Esophagus squamous epithelium (tissue), 5 donors: ENCODE measurements at regions not wholly inside any gene's neighbourhood (a gene's known extent, or its start where the extent isn't known, plus 50 kb on each side); places are given as distances from the start of the nearest gene placed in this dataset.

ENCODE experiments used
- DNase-seq: peaks from one replicate; lab custom pipeline; 2025; lab: John Stamatoyannopoulos, UW
- H3K27ac ChIP-seq, 4 donors: fragments of 200-600 bp; sonication (generic); one replicate each; pipeline ENCODE4 v1.5.1; 2016 to 2019; ENCODE audit warnings: mild to moderate bottlenecking in 1 of 4
- H3K27me3 ChIP-seq, 4 donors: fragments of 200-600 bp; sonication (generic); 1 replicate in 3 of 4; 2 replicates in 1 of 4; pipeline versions ENCODE4 v1.5.1 to v1.6.0; 2017 to 2021; ENCODE audit warnings: antibody characterized with exemption in 1 of 4
- H3K36me3 ChIP-seq, 3 donors: fragments of 200-600 bp; sonication (generic); one replicate each; pipeline ENCODE4 v1.5.1; 2016 to 2019
- H3K4me1 ChIP-seq, 3 donors: fragments of 200-600 bp; sonication (generic); one replicate each; pipeline ENCODE4 v1.5.1; 2017 to 2019
- H3K4me3 ChIP-seq, 4 donors: fragments of 200-600 bp; sonication (generic); 1 replicate in 3 of 4; 2 replicates in 1 of 4; pipeline ENCODE4 v1.5.1; 2016 to 2019; ENCODE audit warnings: mild to moderate bottlenecking in 2 of 4, moderate library complexity in 1 of 4
- H3K9me3 ChIP-seq, 3 donors: fragments of 200-600 bp; sonication (generic); one replicate each; pipeline ENCODE4 v1.5.1; 2016 to 2019
- CTCF ChIP-seq, 6 experiments: fragments of 450-650 bp in 4 of 6; fragments of 200-600 bp in 2 of 6; sonication (generic) in 2 of 6; IDR thresholded peaks; one replicate each; pipeline ENCODE4 v1.5.1; 2016 to 2019; ENCODE audit warnings: antibody characterized with exemption in 6 of 6, mild to moderate bottlenecking in 4 of 6, moderate library complexity in 4 of 6
- POLR2A ChIP-seq, 4 donors: fragments of 450-650 bp; IDR thresholded peaks; one replicate each; pipeline ENCODE4 v1.6.1; 2017; ENCODE audit warnings: antibody characterized with exemption in 4 of 4, mild to moderate bottlenecking in 4 of 4, moderate library complexity in 3 of 4
- WGBS, 2 donors: methylation state at CpG; one replicate each; pipeline ENCODE4 v1.1.5; 2018; 5-methylcytosine and 5-hydroxymethylcytosine counted together
- intact Hi-C: fragments of 100-400 bp; cut with DNase I; formaldehyde crosslinking; loops from one replicate; pipeline ENCODE4 v1.15.0; 2022
- donor health status: DM: yes; HTN: yes; CAD: no.

GRCh38 chr3:166902374-166902773, 477.7 kb downstream of the ZBBX start:
- Histone ChIP-seq H3K9me3 (no peaks in the 10 kb centered on the region), H3K27me3 (no peaks in the 10 kb centered on the region), H3K27ac (no peak overlapping the region), H3K36me3 (no peaks in the 10 kb centered on the region), H3K4me1 (no peaks in the 10 kb centered on the region), H3K4me3 (no peak overlapping the region)
- no peak for TF ChIP-seq CTCF (IDR thresholded peaks at IDR 0.05)
- TF ChIP-seq POLR2A (IDR thresholded peaks at IDR 0.05): no peak
- no peak for DNase-seq
- intact Hi-C loops: no loop called here

GRCh38 chr3:166900866-166901577, 479.1 kb downstream of the ZBBX start:
- no peak for DNase-seq
- Histone ChIP-seq H3K36me3 (no peaks in the 10 kb centered on the region), H3K4me1 (no peaks in the 10 kb centered on the region), H3K27ac (no peak overlapping the region), H3K27me3 (no peaks in the 10 kb centered on the region), H3K9me3 (no peaks in the 10 kb centered on the region), H3K4me3 (no peak overlapping the region)
- no peak for TF ChIP-seq CTCF (IDR thresholded peaks at IDR 0.05)
- TF ChIP-seq POLR2A (IDR thresholded peaks at IDR 0.05): no peak
- 44 to 45% methylated on average over 3 of the region's 3 CpGs for WGBS, 2 donors
- intact Hi-C loops: no loop called here

GRCh38 chr3:166897811-166898210, 482.3 kb downstream of the ZBBX start:
- no peak for DNase-seq
- H3K36me3 ChIP-seq: no peaks in the 10 kb centered on the region
- H3K4me3 ChIP-seq: no peak overlapping the region
- H3K27ac ChIP-seq: no peak overlapping the region
- 52 to 67% methylated on average over 1 of the region's 1 CpG for WGBS, 2 donors
- TF ChIP-seq CTCF (IDR thresholded peaks at IDR 0.05) (no peak), POLR2A (IDR thresholded peaks at IDR 0.05) (no peak)
- intact Hi-C loops: no loop called here
- no peaks in the 10 kb centered on the region for H3K9me3 ChIP-seq
- H3K27me3 ChIP-seq: no peaks in the 10 kb centered on the region
- no peaks in the 10 kb centered on the region for H3K4me1 ChIP-seq

DNA sequence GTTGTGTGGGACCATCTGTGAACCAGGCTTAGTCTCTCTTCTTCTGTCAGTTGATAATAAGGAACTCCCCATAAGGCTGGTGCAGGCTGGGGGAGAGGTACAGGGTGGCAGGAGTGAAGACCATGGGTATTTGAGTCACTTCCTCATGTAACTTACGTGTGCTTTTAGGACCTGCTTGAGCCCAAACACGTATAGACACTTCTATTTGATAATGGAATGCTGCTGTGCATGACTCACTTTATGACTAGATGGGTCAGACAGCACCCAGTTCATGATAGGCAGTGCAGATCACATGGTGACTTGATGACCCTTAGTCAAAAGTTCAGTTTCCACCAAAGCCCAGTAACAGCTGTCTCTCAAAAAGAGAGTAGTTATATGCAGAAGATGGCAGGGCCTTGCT, 490.9 kb downstream of the ZBBX start:
- WGBS, 2 donors: 36% methylated on average over 2 of the region's 2 CpGs; no CpG with 5 or more reads in 1 of the 2 donors
- DNase-seq: no peak

GRCh38 chr3:166879661-166880060, 500.4 kb downstream of the ZBBX start:
- H3K4me3 ChIP-seq: no peak overlapping the region
- H3K27me3 ChIP-seq: no peaks in the 10 kb centered on the region
- intact Hi-C loops: no loop called here
- H3K36me3 ChIP-seq: no peaks in the 10 kb centered on the region
- H3K9me3 ChIP-seq: no peaks in the 10 kb centered on the region
- H3K27ac ChIP-seq: no peak overlapping the region
- no peaks in the 10 kb centered on the region for H3K4me1 ChIP-seq
- no peak for DNase-seq
- WGBS, 2 donors: 90% methylated on average over 2 of the region's 2 CpGs
- TF ChIP-seq CTCF (IDR thresholded peaks at IDR 0.05) (no peak), POLR2A (IDR thresholded peaks at IDR 0.05) (no peak)

More for the DNA sequence above, 490.9 kb downstream of the ZBBX start:
- no peaks in the 10 kb centered on the region for H3K4me1 ChIP-seq
- no peak overlapping the region for H3K27ac ChIP-seq
- no peaks in the 10 kb centered on the region for H3K27me3 ChIP-seq
- H3K36me3 ChIP-seq: no peaks in the 10 kb centered on the region
- H3K4me3 ChIP-seq: no peak overlapping the region
- intact Hi-C loops: no loop called here
- no peaks in the 10 kb centered on the region for H3K9me3 ChIP-seq
- TF ChIP-seq POLR2A (IDR thresholded peaks at IDR 0.05): no peak
- no peak for TF ChIP-seq CTCF (IDR thresholded peaks at IDR 0.05)
